GM12878 (cell line): ENCODE measurements at regions not wholly inside any gene's neighbourhood (a gene's known extent, or its start where the extent isn't known, plus 50 kb on each side); places are given as distances from the start of the nearest gene placed in this dataset.

Experiments used
- ATAC-seq: fragments of 200-7000 bp; cut with Tn5 transposase; 3 replicates; pipeline ENCODE4 v1.9.1; 2020; ENCODE audit warnings: mild to moderate bottlenecking, moderate library complexity
- BruUV-seq: library from RNA; stranded (reverse); fragments of 400-500 nt; replicated peaks from 2 replicates; lab custom pipeline; 2021; lab: Mats Ljungman, UMichigan
- CTCF ChIA-PET: fragments of 300-600 bp; sonication (Branson Sonifier 250); formaldehyde crosslinking; extraction: SDS; loops from one replicate; lab custom pipeline; 2021; ENCODE audit warnings: inconsistent platforms; lab: Yijun Ruan, JAX
- POLR2A ChIA-PET: fragments of 350-600 bp; formaldehyde crosslinking; extraction: SDS; loops from one replicate; lab custom pipeline; 2021; ENCODE audit warnings: inconsistent platforms; lab: Charles Lee
- RAD21 ChIA-PET: fragments of 300-600 bp; sonication (Branson Sonifier 250); formaldehyde crosslinking; loops from one replicate; lab custom pipeline; 2023; ENCODE audit warnings: antibody characterized with exemption; ENCODE audit not compliant: unreplicated experiment; lab: Charles Lee
- SMC1A ChIA-PET: fragments of 300-600 bp; sonication (Branson Sonifier 250); formaldehyde crosslinking; loops from one replicate; lab custom pipeline; 2023; ENCODE audit not compliant: unreplicated experiment, uncharacterized antibody; lab: Charles Lee
- DNase-seq: peaks from one replicate; pipeline ENCODE4 v3.0.0-alpha.2; 2011; ENCODE audit warnings: low read depth, low spot score
- FAIRE-seq: peaks from 3 replicates; lab custom pipeline; 2011; peaks lifted over from hg19 to GRCh38; lab: Jason Lieb, UNC
- H2AFZ ChIP-seq: 2 replicates; pipeline ENCODE4 v1.6.0; 2011; ENCODE audit warnings: low read depth, low read length, control low read depth; ENCODE audit not compliant: control insufficient read depth
- H3K27ac ChIP-seq: 2 replicates; pipeline ENCODE4 v1.5.1; 2011; ENCODE audit warnings: control low read depth; ENCODE audit not compliant: control insufficient read depth, insufficient read depth
- H3K27me3 ChIP-seq, 2 experiments: replicated peaks in 1 of 2; 2 replicates each; pipeline versions ENCODE4 v1.6.0 to v1.6.1; 2011; ENCODE audit warnings: low read length in 1 of 2; ENCODE audit not compliant: control insufficient read depth in 2 of 2, insufficient read depth in 2 of 2
- H3K36me3 ChIP-seq, 2 experiments: 2 replicates each; pipeline ENCODE4 v1.5.1; 2011; ENCODE audit warnings: low read length in 1 of 2; ENCODE audit not compliant: control insufficient read depth in 2 of 2, insufficient read depth in 2 of 2
- H3K4me1 ChIP-seq: 2 replicates; pipeline ENCODE4 v1.6.1; 2011; ENCODE audit warnings: mild to moderate bottlenecking, low read length, moderate library complexity, mixed read lengths; ENCODE audit not compliant: control insufficient read depth, insufficient read depth
- H3K4me2 ChIP-seq: 2 replicates; pipeline ENCODE4 v1.6.0; 2011; ENCODE audit warnings: control low read depth; ENCODE audit not compliant: control insufficient read depth, insufficient read depth
- H3K4me3 ChIP-seq: fragments of 200-600 bp; sonication (generic); 2 replicates; pipeline ENCODE4 v1.5.1; 2016
- H3K79me2 ChIP-seq: 2 replicates; pipeline ENCODE4 v1.6.0; 2011; ENCODE audit warnings: low read length; ENCODE audit not compliant: control insufficient read depth, insufficient read depth
- H3K9ac ChIP-seq: 2 replicates; pipeline ENCODE4 v1.8.0; 2011; ENCODE audit warnings: low read length, control low read depth, mixed read lengths; ENCODE audit not compliant: control insufficient read depth, insufficient read depth
- H3K9me3 ChIP-seq: replicated peaks from 3 replicates; pipeline ENCODE4 v1.5.1; 2011; ENCODE audit warnings: mild to moderate bottlenecking, low read length; ENCODE audit not compliant: control insufficient read depth, insufficient read depth
- H4K20me1 ChIP-seq: 2 replicates; pipeline ENCODE4 v1.6.0; 2011; ENCODE audit not compliant: control insufficient read depth, insufficient read depth
- ESRRA ChIP-seq: IDR thresholded peaks from 2 replicates; pipeline ENCODE4 v1.6.1; 2012; ENCODE audit warnings: mild to moderate bottlenecking, low read length, improper control_type of control experiment
- HCFC1 ChIP-seq: fragments of 150-350 bp; IDR thresholded peaks from 2 replicates; pipeline ENCODE4 v1.6.1; 2014; ENCODE audit warnings: low read length
- KDM1A ChIP-seq: fragments of 200-600 bp; sonication (generic); IDR thresholded peaks from 2 replicates; pipeline ENCODE4 v1.6.1; 2016; ENCODE audit warnings: borderline replicate concordance
- NFIC ChIP-seq: IDR thresholded peaks from 2 replicates; pipeline ENCODE4 v1.6.1; 2012; ENCODE audit warnings: low read depth, mild to moderate bottlenecking, inconsistent platforms, low read length, moderate library complexity
- NR2F1 ChIP-seq: fragments of 450-650 bp; conservative IDR thresholded peaks from 2 replicates; pipeline ENCODE4 v1.6.1; 2017; ENCODE audit warnings: mild to moderate bottlenecking
- TCF3 ChIP-seq: IDR thresholded peaks from 2 replicates; pipeline ENCODE4 v1.6.1; 2012; ENCODE audit warnings: low read depth, mild to moderate bottlenecking, low read length, borderline replicate concordance; ENCODE audit not compliant: insufficient read depth
- ZNF687 ChIP-seq: fragments of 450-650 bp; IDR thresholded peaks from 2 replicates; pipeline ENCODE4 v1.6.1; 2017; ENCODE audit warnings: mild to moderate bottlenecking, moderate library complexity
- WGBS: methylation state at CpG from one replicate; pipeline ENCODE4 v1.1.6; 2016; ENCODE audit warnings: low lambda C conversion rate; ENCODE audit not compliant: insufficient replicate concordance, insufficient coverage; ENCODE audit errors: missing lambda C conversion rate; 5-methylcytosine and 5-hydroxymethylcytosine counted together
- in situ Hi-C: fragments of 300-500 bp; cut with MboI; formaldehyde crosslinking; loops from 9 replicates; pipeline ENCODE4 v1.14.3; 2018; ENCODE audit warnings: mixed read lengths
- intact Hi-C: fragments of 100-400 bp; cut with micrococcal nuclease; formaldehyde crosslinking; loops from one replicate; pipeline ENCODE4 v1.14.2; 2022; ENCODE audit not compliant: unreplicated experiment

GRCh38 chr2:126761981-126762878, 106.3 kb downstream of the GYPC start:
- ChIA-PET RAD21 (interaction anchor here (1.1 kb wide), 1 partner anchor 12 kb away, joined by 3 read pairs; no protein-coding TSS in a partner anchor), CTCF (interaction anchor here (0.6 to 0.9 kb wide), 2 partner anchors 64 to 234 kb away, joined by 3 to 4 read pairs; no protein-coding TSS in a partner anchor), POLR2A (no interaction called here), SMC1A (interaction anchor here (1.2 kb wide), 1 partner anchor 20 kb away, joined by 3 read pairs; no protein-coding TSS in a partner anchor)
- H3K9ac ChIP-seq: no peak overlapping the region
- H2AFZ ChIP-seq: no peak overlapping the region
- no peak for ATAC-seq
- no peak overlapping the region for H3K27ac ChIP-seq
- BruUV-seq: no TSS peak
- H3K4me2 ChIP-seq: no peak overlapping the region
- H3K27me3 ChIP-seq: no peaks in the 10 kb centered on the region; a peak in 1 of 4 replicates
- H3K36me3 ChIP-seq: no peaks in the 10 kb centered on the region
- intact Hi-C loops (loop anchor here (2.0 kb wide), 1 partner anchor 21 kb away; no protein-coding TSS in a partner anchor), in situ Hi-C loops (no loop called here)
- DNase-seq: no peak
- WGBS: 3% methylated on average over 4 of the region's 4 CpGs
- no peaks in the 10 kb centered on the region for H3K9me3 ChIP-seq
- no peak for FAIRE-seq
- no peaks in the 10 kb centered on the region for H3K4me1 ChIP-seq
- no peaks in the 10 kb centered on the region for H3K79me2 ChIP-seq
- no peaks in the 10 kb centered on the region for H4K20me1 ChIP-seq
- no peak overlapping the region for H3K4me3 ChIP-seq
- no peak for TF ChIP-seq KDM1A
- TF ChIP-seq ZNF687: no peak
- TF ChIP-seq NFIC: no peak
- no peak for TF ChIP-seq HCFC1
- TF ChIP-seq ESRRA: no peak
- no peak for TF ChIP-seq NR2F1
- TF ChIP-seq TCF3: no peak
